H9 (cell line): ENCODE measurements at regions not wholly inside any gene's neighbourhood (a gene's known extent, or its start where the extent isn't known, plus 50 kb on each side); places are given as distances from the start of the nearest gene placed in this dataset.

Experiments used
- DNase-seq: peaks from one replicate; pipeline ENCODE4 v3.0.0-alpha.2; 2017
- H2AFZ ChIP-seq: one replicate; pipeline ENCODE4 v1.6.1; 2013; ENCODE audit warnings: mild to moderate bottlenecking, low read length, control low read depth, moderate library complexity
- H2AK5ac ChIP-seq: 2 replicates; pipeline ENCODE4 v1.6.1; 2013; ENCODE audit warnings: low read length, control low read depth, mixed read lengths; ENCODE audit not compliant: insufficient read length
- H2BK120ac ChIP-seq: one replicate; pipeline ENCODE4 v1.6.1; 2013; ENCODE audit warnings: low read depth, mild to moderate bottlenecking, low read length, control low read depth, inconsistent platforms; ENCODE audit not compliant: poor library complexity, severe bottlenecking
- H2BK12ac ChIP-seq: 2 replicates; pipeline ENCODE4 v1.6.1; 2013; ENCODE audit warnings: low read length, control low read depth, mixed read lengths, low read depth; ENCODE audit not compliant: insufficient read length
- H2BK15ac ChIP-seq: 2 replicates; pipeline ENCODE4 v1.6.1; 2013; ENCODE audit warnings: low read depth, low read length, control low read depth
- H2BK20ac ChIP-seq: one replicate; pipeline ENCODE4 v1.6.1; 2013; ENCODE audit warnings: low read depth, mild to moderate bottlenecking, low read length, control low read depth, inconsistent platforms; ENCODE audit not compliant: poor library complexity, severe bottlenecking
- H2BK5ac ChIP-seq: 2 replicates; pipeline ENCODE4 v1.6.1; 2013; ENCODE audit warnings: low read length, control low read depth, mixed read lengths; ENCODE audit not compliant: insufficient read length
- H3K14ac ChIP-seq: 2 replicates; pipeline ENCODE4 v1.6.1; 2013; ENCODE audit warnings: low read length, control low read depth; ENCODE audit not compliant: insufficient read depth
- H3K18ac ChIP-seq: 2 replicates; pipeline ENCODE4 v1.6.1; 2013; ENCODE audit warnings: low read depth, mild to moderate bottlenecking, mixed read lengths, low read length, control low read depth; ENCODE audit not compliant: insufficient read length
- H3K23ac ChIP-seq: 2 replicates; pipeline ENCODE4 v1.6.1; 2013; ENCODE audit warnings: low read length, control low read depth, mixed read lengths, low read depth; ENCODE audit not compliant: insufficient read length
- H3K23me2 ChIP-seq: 2 replicates; pipeline ENCODE4 v1.6.1; 2013; ENCODE audit warnings: low read depth, mild to moderate bottlenecking, mixed read lengths, low read length, control low read depth; ENCODE audit not compliant: insufficient read length, poor library complexity, severe bottlenecking
- H3K27ac ChIP-seq: 2 replicates; pipeline ENCODE4 v1.5.1; 2013; ENCODE audit warnings: low read length, control low read depth, mixed read lengths, low read depth; ENCODE audit not compliant: insufficient read length
- H3K27me3 ChIP-seq: 2 replicates; pipeline ENCODE4 v1.6.1; 2013; ENCODE audit warnings: low read length, control low read depth, inconsistent platforms; ENCODE audit not compliant: insufficient read depth
- H3K4ac ChIP-seq: 2 replicates; pipeline ENCODE4 v1.6.1; 2013; ENCODE audit warnings: low read depth, mild to moderate bottlenecking, control low read depth, inconsistent platforms, low read length, moderate library complexity
- H3K4me1 ChIP-seq: 2 replicates; pipeline ENCODE4 v1.6.1; 2013; ENCODE audit warnings: low read length, control low read depth, inconsistent platforms; ENCODE audit not compliant: insufficient read depth
- H3K4me2 ChIP-seq: 2 replicates; pipeline ENCODE4 v1.6.1; 2013; ENCODE audit warnings: low read length, control low read depth, mixed read lengths; ENCODE audit not compliant: insufficient read length, insufficient read depth
- H3K56ac ChIP-seq: 2 replicates; pipeline ENCODE4 v1.6.1; 2013; ENCODE audit warnings: low read depth, mild to moderate bottlenecking, mixed read lengths, low read length, control low read depth; ENCODE audit not compliant: insufficient read length
- H3K79me1 ChIP-seq: 2 replicates; pipeline ENCODE4 v1.6.1; 2013; ENCODE audit warnings: low read depth, mild to moderate bottlenecking, moderate library complexity, low read length, control low read depth, inconsistent platforms; ENCODE audit not compliant: insufficient read depth, poor library complexity, severe bottlenecking
- H3K79me2 ChIP-seq: 2 replicates; pipeline ENCODE4 v1.6.1; 2013; ENCODE audit warnings: low read length, control low read depth, inconsistent platforms; ENCODE audit not compliant: insufficient read depth
- H3K9ac ChIP-seq: 2 replicates; pipeline ENCODE4 v1.6.1; 2013; ENCODE audit warnings: low read length, control low read depth, mixed read lengths; ENCODE audit not compliant: insufficient read length; ENCODE audit errors: extremely low read depth
- H3K9me3 ChIP-seq: one replicate; pipeline ENCODE4 v1.6.1; 2013; ENCODE audit warnings: low read depth, low read length, inconsistent platforms; ENCODE audit not compliant: control insufficient read depth
- H3T11ph ChIP-seq: one replicate; pipeline ENCODE4 v1.6.1; 2013; ENCODE audit warnings: mild to moderate bottlenecking, low read length, control low read depth, inconsistent platforms
- H4K20me1 ChIP-seq: one replicate; pipeline ENCODE4 v1.6.1; 2013; ENCODE audit not compliant: control insufficient read depth, insufficient read length, insufficient read depth
- H4K5ac ChIP-seq: 2 replicates; pipeline ENCODE4 v1.6.1; 2013; ENCODE audit warnings: low read depth, mild to moderate bottlenecking, mixed read lengths, low read length, control low read depth; ENCODE audit not compliant: insufficient read length
- H4K8ac ChIP-seq: replicated peaks from 2 replicates; pipeline ENCODE4 v1.6.1; 2013; ENCODE audit warnings: low read length, control low read depth, mixed read lengths, low read depth; ENCODE audit not compliant: insufficient read length
- H4K91ac ChIP-seq: 2 replicates; pipeline ENCODE4 v1.6.1; 2013; ENCODE audit warnings: low read depth, mild to moderate bottlenecking, moderate library complexity, mixed read lengths, low read length, control low read depth; ENCODE audit not compliant: insufficient read length
- H3K27ac Mint-ChIP-seq, 3 experiments: 2 replicates in 2 of 3; 3 replicates in 1 of 3; pipeline ENCODE4 v1.8.0; 2020 to 2021; ENCODE audit warnings: mixed read lengths in 3 of 3, mild to moderate bottlenecking in 1 of 3, moderate library complexity in 1 of 3
- H3K27me3 Mint-ChIP-seq: 2 replicates; pipeline ENCODE4 v1.8.0; 2021; ENCODE audit warnings: low read depth, mild to moderate bottlenecking, moderate library complexity, mixed read lengths
- H3K36me3 Mint-ChIP-seq, 3 experiments: 2 replicates in 2 of 3; 3 replicates in 1 of 3; pipeline ENCODE4 v1.8.0; 2020 to 2021; ENCODE audit warnings: low read depth in 3 of 3, mixed read lengths in 3 of 3; ENCODE audit not compliant: insufficient read depth in 1 of 3
- H3K4me1 Mint-ChIP-seq, 2 experiments: 2 replicates each; pipeline ENCODE4 v1.8.0; 2020; ENCODE audit warnings: mixed read lengths in 2 of 2
- H3K4me3 Mint-ChIP-seq, 2 experiments: 2 replicates in 1 of 2; 3 replicates in 1 of 2; pipeline ENCODE4 v1.8.0; 2020 to 2021; ENCODE audit warnings: mild to moderate bottlenecking in 2 of 2, mixed read lengths in 2 of 2, moderate library complexity in 1 of 2
- H3K9me3 Mint-ChIP-seq, 2 experiments: 2 replicates in 1 of 2; 3 replicates in 1 of 2; pipeline ENCODE4 v1.8.0; 2020; ENCODE audit warnings: mild to moderate bottlenecking in 2 of 2, mixed read lengths in 2 of 2, moderate library complexity in 1 of 2
- CTCF ChIP-seq: fragments of 200-600 bp; sonication (generic); conservative IDR thresholded peaks from 3 replicates; pipeline ENCODE4 v1.8.0; 2021; ENCODE audit warnings: antibody characterized with exemption, mild to moderate bottlenecking
- WGBS: extraction: QIAGEN DNeasy Blood & Tissue Kit; methylation state at CpG from one replicate; pipeline ENCODE4 v1.1.7; 2013; ENCODE audit warnings: missing lambda C conversion rate, low lambda C conversion rate, mixed read lengths; ENCODE audit not compliant: insufficient read length; ENCODE audit errors: extremely low coverage; 5-methylcytosine and 5-hydroxymethylcytosine counted together

GRCh38 chr1:80310703-80311245 lies 1304.2 kb upstream of the ADGRL4 start:
- WGBS: no CpG with 5 or more reads among the region's 4 CpGs
- no peak for DNase-seq

More at GRCh38 chr1:80310703-80311245, 1304.2 kb upstream of the ADGRL4 start:
- Mint-ChIP-seq H3K9me3 (no peaks in the 10 kb centered on the region; a peak in 1 of 5 replicates), H3K4me3 (no peak overlapping the region), H3K4me1 (peaks cover 0 to 2% of the 10 kb centered on the region in 2 experiments; a peak in 2 of 4 replicates), H3K27ac (no peak overlapping the region), H3K36me3 (no peaks in the 10 kb centered on the region; a peak in 1 of 7 replicates), H3K27me3 (no peaks in the 10 kb centered on the region)
- no peak overlapping the region for H4K91ac ChIP-seq
- H3K27ac ChIP-seq: no peak overlapping the region
- no peaks in the 10 kb centered on the region for H3K4me1 ChIP-seq
- H3K27me3 ChIP-seq: no peaks in the 10 kb centered on the region
- no peaks in the 10 kb centered on the region for H3K23me2 ChIP-seq
- H3K9me3 ChIP-seq: no peaks in the 10 kb centered on the region
- H4K5ac ChIP-seq: no peak overlapping the region
- H2AK5ac ChIP-seq: no peak overlapping the region
- no peak overlapping the region for H2AFZ ChIP-seq
- H2BK15ac ChIP-seq: no peak overlapping the region
- no peak overlapping the region for H3K56ac ChIP-seq
- no peak overlapping the region for H3K4ac ChIP-seq
- H2BK120ac ChIP-seq: no peak overlapping the region
- no peak overlapping the region for H4K8ac ChIP-seq
- H3K4me2 ChIP-seq: no peak overlapping the region
- no peaks in the 10 kb centered on the region for H3K79me2 ChIP-seq
- no peak overlapping the region for H3K14ac ChIP-seq
- H2BK20ac ChIP-seq: no peak overlapping the region
- no peak overlapping the region for H3K18ac ChIP-seq
- no peak overlapping the region for H2BK12ac ChIP-seq
- no peak overlapping the region for H3T11ph ChIP-seq
- no peak overlapping the region for H2BK5ac ChIP-seq
- H3K79me1 ChIP-seq: no peaks in the 10 kb centered on the region
- H3K23ac ChIP-seq: no peak overlapping the region
- no peak for TF ChIP-seq CTCF
- H3K9ac ChIP-seq: no peak overlapping the region
- H4K20me1 ChIP-seq: no peaks in the 10 kb centered on the region
